GM12874 (cell line): ENCODE measurements at regions not wholly inside any gene's neighbourhood (a gene's known extent, or its start where the extent isn't known, plus 50 kb on each side); places are given as distances from the start of the nearest gene placed in this dataset.

ENCODE experiments used
- CTCF ChIP-seq: IDR thresholded peaks from 2 replicates; pipeline ENCODE4 v1.5.1; 2011; ENCODE audit warnings: low read depth, mild to moderate bottlenecking, control low read depth, low read length, moderate library complexity; ENCODE audit not compliant: insufficient read depth

GRCh38 chr3:66642019-66642418 lies 141.2 kb upstream of the LRIG1 start:
- TF ChIP-seq CTCF = no peak

GRCh38 chr3:66642484-66642883 lies 141.7 kb upstream of the LRIG1 start:
- no peak for TF ChIP-seq CTCF

GRCh38 chr3:66644549-66644948 lies 143.7 kb upstream of the LRIG1 start:
- TF ChIP-seq CTCF = no peak

- no peak for TF ChIP-seq CTCF
These were observed 148.2 kb upstream of the LRIG1 start for GRCh38 chr3:66648975-66649374.

GRCh38 chr3:66655044-66655443 lies 154.2 kb upstream of the LRIG1 start:
- no peak for TF ChIP-seq CTCF

- TF ChIP-seq CTCF = no peak
These were observed 154.8 kb upstream of the LRIG1 start for GRCh38 chr3:66655671-66656070.

- no peak for TF ChIP-seq CTCF
These were observed 155.8 kb upstream of the LRIG1 start for GRCh38 chr3:66656609-66657008.

- no peak for TF ChIP-seq CTCF
These were observed 158.2 kb upstream of the LRIG1 start for GRCh38 chr3:66659056-66659455.
